ENCODE measurements at regions not wholly inside any gene's neighbourhood (a gene's known extent, or its start where the extent isn't known, plus 50 kb on each side); places are given as distances from the start of the nearest gene placed in this dataset.
"Not testable (repeated sequence)": the region's sequence is repeated elsewhere in the genome, so short reads cannot be mapped to it uniquely, and the experiment has no call there.

- DNase-seq, result no peak
Measured at GRCh38 chr12:92389466-92389865, 243.8 kb upstream of the BTG1 start.

GRCh38 chr12:92385296-92385695 lies 239.7 kb upstream of the BTG1 start:
- DNase-seq, result no peak

GRCh38 chr12:92384571-92384970 lies 238.9 kb upstream of the BTG1 start:
- no peak for DNase-seq

DNA sequence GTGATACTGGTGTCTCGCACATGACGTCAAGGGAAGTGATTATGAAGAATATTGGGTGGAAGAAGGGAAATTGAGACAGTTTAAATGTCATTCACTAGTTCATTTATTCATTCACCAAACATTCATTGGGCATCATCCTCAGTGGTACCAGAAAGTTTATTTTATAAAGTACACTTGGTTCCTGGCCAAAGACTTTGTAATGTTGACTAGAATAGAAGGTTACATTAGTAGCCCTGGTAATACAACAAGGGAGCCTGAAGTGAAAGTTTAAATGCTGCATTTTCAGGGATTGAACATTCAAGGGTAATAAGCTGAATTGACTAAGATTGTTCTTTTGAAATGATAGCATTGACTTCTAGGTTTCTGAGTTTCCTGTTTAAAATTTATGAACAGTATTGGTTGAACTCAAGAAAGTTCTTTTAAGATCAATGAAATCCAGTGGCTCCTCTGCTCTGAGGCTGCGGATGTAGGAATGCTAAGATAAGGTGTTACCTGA lies 236.8 kb upstream of the BTG1 start:
- DNase-seq, result no peak

- DNase-seq, result no peak
Measured at GRCh38 chr12:92381856-92382255, 236.2 kb upstream of the BTG1 start.

- no peak for DNase-seq
Measured at GRCh38 chr12:92378682-92379479, 233.2 kb upstream of the BTG1 start.

- not testable (repeated sequence) for DNase-seq
Measured at GRCh38 chr12:92375504-92375903, 229.9 kb upstream of the BTG1 start.

DNA sequence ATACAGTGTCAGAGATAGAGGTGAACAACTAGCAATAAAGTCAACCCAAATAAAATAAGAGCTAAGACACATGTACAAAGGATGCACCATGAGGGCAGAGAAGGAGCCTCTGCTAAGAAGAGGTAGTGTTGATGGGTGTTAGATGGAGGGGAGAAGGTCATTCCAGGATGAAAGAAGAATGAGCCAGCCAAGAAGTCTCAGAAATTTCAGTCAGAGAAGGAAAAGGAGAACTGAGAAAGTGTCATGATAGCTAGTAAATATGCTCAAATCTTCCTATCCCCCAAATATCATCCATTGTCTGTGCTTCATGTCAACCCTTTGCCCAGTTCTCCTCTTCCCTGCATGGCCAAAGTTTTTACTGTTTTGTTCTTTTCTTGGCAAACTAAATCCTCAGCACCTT lies 225.2 kb upstream of the BTG1 start:
- DNase-seq, result no peak

- no peak for DNase-seq
Measured at GRCh38 chr12:92369636-92370035, 224.0 kb upstream of the BTG1 start.

GRCh38 chr12:92369056-92369455 lies 223.4 kb upstream of the BTG1 start:
- no peak for DNase-seq

- DNase-seq, result no peak
Measured at GRCh38 chr12:92365836-92366235, 220.2 kb upstream of the BTG1 start.

- DNase-seq, result no peak
Measured at GRCh38 chr12:92365333-92365732, 219.7 kb upstream of the BTG1 start.

- DNase-seq, result no peak
Measured at GRCh38 chr12:92363295-92364146, 217.9 kb upstream of the BTG1 start.

- no peak for DNase-seq
Measured at GRCh38 chr12:92362785-92363184, 217.1 kb upstream of the BTG1 start.

DNA sequence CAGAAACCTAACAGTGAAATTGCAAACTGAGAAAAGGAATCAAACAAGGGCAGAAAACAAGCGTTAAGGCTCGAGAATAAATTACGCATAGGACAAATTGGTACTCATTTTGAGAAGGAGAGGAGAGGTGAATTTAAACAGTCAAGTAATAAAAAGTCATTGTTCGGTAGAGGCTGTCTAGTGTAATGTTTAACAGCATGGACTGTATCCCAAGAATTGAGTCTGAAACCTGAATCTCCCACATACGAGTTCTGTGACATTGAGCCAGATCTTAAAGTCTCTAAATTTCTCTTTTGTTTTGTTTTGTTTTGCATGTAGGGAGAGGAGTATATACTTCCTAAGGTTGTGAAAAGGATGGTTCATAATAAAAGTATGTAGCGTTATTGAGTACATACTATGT lies 216.5 kb upstream of the BTG1 start:
- DNase-seq, result no peak

DNA sequence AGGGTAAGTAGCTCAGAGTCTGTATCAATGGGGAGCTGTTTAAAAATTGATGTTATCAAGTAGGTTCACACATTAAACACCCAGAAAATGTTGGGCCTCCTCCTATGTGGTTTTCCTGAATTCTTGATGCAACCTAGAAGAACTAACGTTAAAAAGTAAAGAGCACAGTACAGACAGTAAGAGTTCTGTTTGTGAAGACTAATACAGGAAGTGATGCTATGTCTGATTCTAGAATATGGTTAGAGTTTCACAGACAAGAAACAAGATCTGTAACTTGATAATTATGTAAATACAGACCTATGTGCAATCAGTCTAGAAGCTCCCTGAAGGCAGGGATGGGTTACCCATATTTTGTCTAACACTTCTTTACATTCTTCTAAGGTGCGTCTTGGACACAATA lies 214.9 kb upstream of the BTG1 start:
- no peak for DNase-seq

DNA sequence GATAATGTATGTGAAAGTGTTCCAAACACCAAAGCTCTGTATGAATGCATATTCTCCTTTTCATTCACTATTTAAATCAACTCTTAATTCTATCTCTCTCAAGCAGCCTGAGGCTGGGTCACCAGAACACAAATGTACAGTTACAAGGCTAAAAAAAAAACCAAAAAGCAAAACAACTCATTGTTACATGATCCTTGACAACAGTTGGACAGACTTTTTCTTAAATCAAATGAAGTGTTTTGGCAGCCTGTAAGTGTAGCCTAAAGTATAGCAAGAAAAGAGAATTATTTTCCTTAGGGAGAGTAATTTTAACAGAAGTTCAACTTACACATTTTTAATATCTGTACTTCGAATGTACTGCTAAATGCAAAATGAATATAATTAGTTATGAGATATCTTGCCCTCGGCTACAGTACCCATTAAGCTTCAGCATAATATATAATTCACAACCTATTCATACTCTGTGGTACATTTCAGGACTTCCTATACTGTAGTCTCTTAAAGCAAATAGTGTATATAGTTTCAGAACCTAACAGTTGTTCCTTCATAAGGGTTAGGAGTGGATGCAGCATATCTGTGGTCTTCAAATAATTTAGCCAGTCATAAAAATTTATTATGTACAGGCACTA lies 214.0 kb upstream of the BTG1 start:
- DNase-seq, result no peak

DNA sequence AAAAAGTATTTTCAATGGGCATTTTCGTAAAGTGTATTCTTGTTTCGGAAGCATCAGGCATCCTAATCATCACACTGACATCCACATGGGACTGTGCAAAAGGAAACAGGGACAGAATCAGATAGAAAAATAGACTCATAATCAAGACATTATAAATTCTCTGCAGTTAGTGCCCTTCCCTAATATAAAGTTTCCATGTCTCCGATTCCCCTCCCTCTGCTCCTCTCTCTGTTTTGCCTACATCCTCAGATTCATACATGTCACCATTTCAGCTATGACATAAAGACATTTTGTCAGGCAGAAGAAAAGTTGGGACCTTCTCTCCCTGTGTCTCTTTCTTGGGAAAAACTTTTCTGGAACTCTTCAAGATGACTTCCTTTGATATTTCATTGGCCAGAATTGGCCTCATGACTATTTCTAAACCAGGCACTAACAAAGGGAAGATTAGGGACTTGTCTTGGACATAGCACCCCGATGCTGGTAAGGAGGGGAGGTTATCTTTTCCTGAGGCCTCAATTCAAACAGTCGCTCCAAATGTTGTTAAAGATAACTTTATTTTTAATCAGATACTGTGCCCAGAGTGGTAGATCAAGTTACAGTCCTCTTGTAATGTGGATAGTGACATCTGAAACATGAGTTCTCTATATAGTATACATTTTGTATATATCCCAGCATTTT lies 212.1 kb upstream of the BTG1 start:
- no peak for DNase-seq

DNA sequence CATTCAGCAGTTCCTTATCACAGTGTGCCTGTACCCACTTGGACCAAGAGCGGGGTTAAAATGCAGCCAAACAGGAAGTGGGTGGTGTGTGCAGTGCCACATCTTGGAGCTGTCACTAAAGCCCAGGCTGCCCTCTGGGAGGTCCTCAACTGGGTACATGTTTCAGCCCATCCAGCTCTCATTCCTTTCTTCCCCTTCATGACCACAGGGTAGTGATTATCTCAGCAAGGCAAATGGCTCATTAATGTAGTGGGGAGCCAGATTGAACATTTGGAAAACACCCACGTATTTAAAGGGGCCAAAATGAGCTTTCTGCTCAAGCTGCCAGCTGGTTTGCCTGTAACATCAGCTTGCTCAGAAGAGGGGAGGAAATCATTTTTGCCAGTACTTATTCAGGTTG lies 210.8 kb upstream of the BTG1 start:
- DNase-seq, result no peak

DNA sequence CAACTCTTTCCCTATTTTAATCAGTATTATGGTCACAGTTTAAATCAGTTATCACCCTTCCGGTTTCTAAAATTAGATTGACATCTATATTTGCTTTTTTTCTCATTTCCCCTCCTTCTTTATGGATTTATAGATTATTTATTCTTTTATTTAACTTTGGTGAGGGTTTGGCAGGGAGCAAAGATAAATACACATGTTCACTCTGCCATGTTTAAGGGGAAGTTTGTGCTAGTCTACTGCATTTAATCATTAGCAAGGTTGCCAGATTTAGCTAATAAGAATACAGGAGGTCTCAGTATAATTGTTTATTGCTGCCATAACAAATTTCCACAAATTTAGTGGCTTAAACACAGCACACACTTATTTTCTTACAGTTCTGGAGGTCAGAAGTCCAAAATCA lies 204.0 kb upstream of the BTG1 start:
- no peak for DNase-seq

GRCh38 chr12:92342574-92342973 lies 196.9 kb upstream of the BTG1 start:
- no peak for DNase-seq

DNA sequence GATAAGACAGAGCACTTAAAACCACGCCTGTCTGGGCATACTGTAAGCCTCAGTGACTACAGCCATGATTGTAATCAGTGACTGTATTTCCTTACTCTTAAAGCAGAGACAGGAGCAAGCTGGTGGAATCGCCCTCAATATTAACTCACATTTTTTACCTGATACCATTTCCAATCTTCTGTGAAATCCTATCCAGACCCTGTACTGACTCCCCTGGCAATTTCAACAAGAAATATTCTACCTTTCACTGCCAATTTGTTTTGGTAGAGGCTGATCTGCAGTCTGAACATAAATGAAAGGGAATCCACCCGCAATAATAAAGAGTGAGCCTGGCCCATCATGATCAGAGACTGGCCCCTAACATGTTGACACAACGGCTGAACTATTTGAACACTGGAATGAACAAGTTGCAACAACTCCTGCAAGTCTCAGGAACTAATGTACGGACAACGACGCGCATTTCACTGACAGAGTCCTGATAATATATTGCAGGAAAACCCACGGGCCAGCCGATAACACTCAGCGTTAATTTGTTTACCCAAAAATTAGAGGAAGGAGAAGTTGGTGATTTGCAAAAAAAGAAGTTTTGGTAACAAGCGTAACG lies 195.5 kb upstream of the BTG1 start:
- no peak for DNase-seq

Data from NCI-H510A treated with DMSO at 0.1 percent for 48 hours (cell line).